H1 (cell line): ENCODE measurements at regions not wholly inside any gene's neighbourhood (a gene's known extent, or its start where the extent isn't known, plus 50 kb on each side); places are given as distances from the start of the nearest gene placed in this dataset.

Experiments used
- CTCF ChIA-PET: fragments of 300-600 bp; sonication (Branson Sonifier 250); formaldehyde crosslinking; loops from one replicate; lab custom pipeline; 2021; ENCODE audit not compliant: partially characterized antibody; lab: Charles Lee
- POLR2A ChIA-PET: fragments of 300-600 bp; sonication (Branson Sonifier 250); formaldehyde crosslinking; loops from one replicate; lab custom pipeline; 2021; ENCODE audit warnings: inconsistent platforms; ENCODE audit not compliant: partially characterized antibody; lab: Charles Lee
- DNase-seq, 2 experiments: peaks; one replicate each; pipeline versions ENCODE4 v3.0.0 to v3.0.0-alpha.2; 2010 to 2022; ENCODE audit warnings: low spot score in 2 of 2, low read depth in 1 of 2, mixed read lengths in 1 of 2
- FAIRE-seq: peaks from 2 replicates; lab custom pipeline; 2011; peaks lifted over from hg19 to GRCh38; lab: Jason Lieb, UNC
- H2AFZ ChIP-seq: 2 replicates; pipeline ENCODE4 v1.8.1; 2012; ENCODE audit warnings: low read length, inconsistent platforms
- H2AK5ac ChIP-seq: 2 replicates; pipeline ENCODE4 v1.6.1; 2013; ENCODE audit warnings: low read depth, low read length
- H2BK120ac ChIP-seq: replicated peaks from 2 replicates; pipeline ENCODE3; 2013; ENCODE audit warnings: low read depth, low read length, inconsistent platforms
- H2BK12ac ChIP-seq: 2 replicates; pipeline ENCODE4 v1.6.1; 2013; ENCODE audit warnings: low read depth, low read length
- H2BK15ac ChIP-seq: 2 replicates; pipeline ENCODE4 v1.6.1; 2013; ENCODE audit warnings: low read length
- H2BK20ac ChIP-seq: 2 replicates; pipeline ENCODE4 v1.6.1; 2013; ENCODE audit warnings: low read length
- H2BK5ac ChIP-seq: 2 replicates; pipeline ENCODE4 v1.6.1; 2013; ENCODE audit warnings: low read depth, low read length
- H3K14ac ChIP-seq: 2 replicates; pipeline ENCODE4 v1.6.1; 2013; ENCODE audit warnings: inconsistent platforms; ENCODE audit not compliant: insufficient read length
- H3K18ac ChIP-seq: 2 replicates; pipeline ENCODE4 v1.6.1; 2013; ENCODE audit warnings: low read length; ENCODE audit errors: extremely low read depth
- H3K23ac ChIP-seq: 2 replicates; pipeline ENCODE4 v1.6.1; 2013; ENCODE audit warnings: inconsistent platforms; ENCODE audit not compliant: insufficient read length
- H3K23me2 ChIP-seq: 2 replicates; pipeline ENCODE4 v1.6.1; 2013; ENCODE audit warnings: low read depth, low read length
- H3K27ac ChIP-seq: 2 replicates; pipeline ENCODE4 v1.6.1; 2011; ENCODE audit warnings: low read depth, low read length, inconsistent platforms
- H3K27me3 ChIP-seq, 4 experiments: replicated peaks in 1 of 4; 1 replicate in 1 of 4; 2 replicates in 3 of 4; pipeline versions ENCODE4 v1.6.1 to v1.8.1; 2011 to 2013; ENCODE audit warnings: low read length in 3 of 4, mild to moderate bottlenecking in 3 of 4, inconsistent platforms in 2 of 4, mixed read lengths in 2 of 4, moderate library complexity in 1 of 4; ENCODE audit not compliant: control insufficient read depth in 3 of 4, insufficient read depth in 3 of 4; ENCODE audit errors: extremely low read depth in 1 of 4
- H3K36me3 ChIP-seq, 4 experiments: 2 replicates each; pipeline versions ENCODE4 v1.6.1 to v1.8.1; 2011 to 2013; ENCODE audit warnings: mild to moderate bottlenecking in 4 of 4, low read length in 3 of 4, moderate library complexity in 2 of 4, control low read depth in 1 of 4, inconsistent platforms in 1 of 4; ENCODE audit not compliant: insufficient read depth in 4 of 4, control insufficient read depth in 2 of 4
- H3K4ac ChIP-seq: replicated peaks from 2 replicates; pipeline ENCODE3; 2013; ENCODE audit warnings: low read length, low read depth, mixed read lengths, inconsistent platforms; ENCODE audit not compliant: insufficient read length
- H3K4me1 ChIP-seq, 4 experiments: replicated peaks in 1 of 4; 1 replicate in 1 of 4; 2 replicates in 3 of 4; pipeline versions ENCODE4 v1.6.1 to v1.8.1; 2011 to 2013; ENCODE audit warnings: low read length in 3 of 4, inconsistent platforms in 2 of 4, mixed read lengths in 1 of 4; ENCODE audit not compliant: insufficient read depth in 4 of 4, control insufficient read depth in 3 of 4
- H3K4me2 ChIP-seq, 2 experiments: 2 replicates each; pipeline versions ENCODE4 v1.6.1 to v1.8.1; 2011 to 2013; ENCODE audit warnings: low read depth in 2 of 2, low read length in 2 of 2, control low read depth in 1 of 2, inconsistent platforms in 1 of 2, mild to moderate bottlenecking in 1 of 2; ENCODE audit not compliant: insufficient read depth in 1 of 2
- H3K4me3 ChIP-seq, 4 experiments: fragments of 200-600, 300-600 bp in 1 of 4; sonication (generic), shearing (Covaris generic), sonication (Bioruptor Twin) in 1 of 4; 2 replicates each; pipeline versions ENCODE4 v1.5.1 to v1.8.1; 2011 to 2016; ENCODE audit warnings: low read length in 4 of 4, low read depth in 3 of 4, control low read depth in 2 of 4, inconsistent platforms in 2 of 4, mild to moderate bottlenecking in 2 of 4, mixed read lengths in 1 of 4, moderate library complexity in 1 of 4; ENCODE audit not compliant: insufficient read depth in 2 of 4; ENCODE audit errors: extremely low read depth in 1 of 4
- H3K56ac ChIP-seq: replicated peaks from 2 replicates; pipeline ENCODE3; 2013; ENCODE audit warnings: low read depth, mild to moderate bottlenecking, mixed read lengths, low read length, inconsistent platforms; ENCODE audit not compliant: insufficient read length
- H3K79me1 ChIP-seq: 2 replicates; pipeline ENCODE4 v1.6.1; 2013; ENCODE audit warnings: low read depth, low read length, control low read depth
- H3K79me2 ChIP-seq, 2 experiments: 2 replicates each; pipeline versions ENCODE4 v1.6.1 to v1.8.1; 2012 to 2013; ENCODE audit warnings: low read length in 2 of 2, mild to moderate bottlenecking in 2 of 2, inconsistent platforms in 1 of 2; ENCODE audit not compliant: insufficient read depth in 2 of 2, control insufficient read depth in 1 of 2
- H3K9ac ChIP-seq, 4 experiments: replicated peaks in 1 of 4; 1 replicate in 1 of 4; 2 replicates in 3 of 4; pipeline versions ENCODE4 v1.6.1 to v1.8.1; 2011 to 2013; ENCODE audit warnings: low read depth in 3 of 4, low read length in 3 of 4, control low read depth in 2 of 4, mild to moderate bottlenecking in 2 of 4, moderate library complexity in 2 of 4, inconsistent platforms in 1 of 4; ENCODE audit errors: extremely low read depth in 1 of 4
- H3K9me3 ChIP-seq, 2 experiments: 2 replicates each; pipeline versions ENCODE4 v1.6.1 to v1.8.1; 2012 to 2013; ENCODE audit warnings: mild to moderate bottlenecking in 2 of 2, moderate library complexity in 2 of 2, control low read depth in 1 of 2, inconsistent platforms in 1 of 2, low read depth in 1 of 2, low read length in 1 of 2, mixed read lengths in 1 of 2; ENCODE audit not compliant: insufficient read depth in 2 of 2
- H4K20me1 ChIP-seq, 2 experiments: replicated peaks in 1 of 2; 2 replicates each; pipeline versions ENCODE3 to v1.8.1; 2011 to 2013; ENCODE audit warnings: inconsistent platforms in 2 of 2, low read length in 2 of 2, mild to moderate bottlenecking in 1 of 2; ENCODE audit not compliant: insufficient read depth in 2 of 2, control insufficient read depth in 1 of 2
- H4K5ac ChIP-seq: 2 replicates; pipeline ENCODE4 v1.6.1; 2013; ENCODE audit warnings: low read length, low read depth, mixed read lengths, inconsistent platforms; ENCODE audit not compliant: insufficient read length
- H4K8ac ChIP-seq: 2 replicates; pipeline ENCODE4 v1.8.0; 2013; ENCODE audit warnings: mild to moderate bottlenecking, moderate library complexity, low read length, inconsistent platforms; ENCODE audit not compliant: insufficient read depth; ENCODE audit errors: extremely low read depth
- H4K91ac ChIP-seq: replicated peaks from 2 replicates; pipeline ENCODE3; 2013; ENCODE audit warnings: low read length, mixed read lengths, inconsistent platforms; ENCODE audit not compliant: insufficient read length
- EP300 ChIP-seq, 2 experiments: IDR thresholded peaks; 1 replicate in 1 of 2; 2 replicates in 1 of 2; pipeline ENCODE4 v1.6.1; 2011 to 2012; ENCODE audit warnings: low read depth in 2 of 2, low read length in 2 of 2, mild to moderate bottlenecking in 2 of 2, borderline replicate concordance in 1 of 2, inconsistent platforms in 1 of 2, moderate library complexity in 1 of 2
- EZH2 ChIP-seq: fragments of 200-600 bp; sonication (generic); IDR thresholded peaks from 2 replicates; pipeline ENCODE4 v1.7.1; 2012; ENCODE audit warnings: low read depth, mild to moderate bottlenecking, moderate library complexity, low read length, inconsistent platforms; ENCODE audit not compliant: severe bottlenecking
- GTF2F1 ChIP-seq: IDR thresholded peaks from 2 replicates; pipeline ENCODE4 v1.6.1; 2012; ENCODE audit warnings: low read depth, low read length, improper control_type of control experiment, borderline replicate concordance
- HDAC6 ChIP-seq: IDR thresholded peaks from one replicate; pipeline ENCODE4 v1.7.1; 2012; ENCODE audit warnings: low read depth, mild to moderate bottlenecking, inconsistent platforms, low read length, moderate library complexity
- SP4 ChIP-seq: IDR thresholded peaks from 2 replicates; pipeline ENCODE4 v1.6.1; 2012; ENCODE audit warnings: low read length, inconsistent platforms
- WGBS, 2 experiments: shearing (Covaris generic) in 1 of 2; methylation state at CpG; one replicate each; pipeline versions ENCODE4 v1.1.6 to v1.1.7; 2013 to 2015; ENCODE audit warnings: low lambda C conversion rate in 2 of 2, mixed read lengths in 2 of 2, inconsistent platforms in 1 of 2, low coverage in 1 of 2, missing lambda C conversion rate in 1 of 2; ENCODE audit not compliant: insufficient replicate concordance in 2 of 2, insufficient coverage in 1 of 2, insufficient read length in 1 of 2; ENCODE audit errors: extremely low coverage in 1 of 2, missing lambda C conversion rate in 1 of 2; 5-methylcytosine and 5-hydroxymethylcytosine counted together

- no peak overlapping the region for H2BK15ac ChIP-seq
- no peak overlapping the region for H2BK12ac ChIP-seq
- H3K4me2 ChIP-seq, result no peak overlapping the region
- H3K9ac ChIP-seq, result no peak overlapping the region
- TF ChIP-seq EZH2, result no peak
- no peak for TF ChIP-seq SP4
- TF ChIP-seq GTF2F1, result no peak
- TF ChIP-seq HDAC6, result no peak
- TF ChIP-seq EP300 (IDR thresholded peaks at IDR 0.05; ENCODE audit: borderline replicate concordance in 1 of 2, low read depth in 2 of 2, low read length in 2 of 2), result no peak
- no peak overlapping the region for H4K5ac ChIP-seq
- no peak overlapping the region for H4K8ac ChIP-seq
- H3K56ac ChIP-seq, result no peak overlapping the region
- no peak overlapping the region for H2BK120ac ChIP-seq
- no peaks in the 10 kb centered on the region for H3K79me2 ChIP-seq
- no peaks in the 10 kb centered on the region for H4K20me1 ChIP-seq
- no peak overlapping the region for H3K4ac ChIP-seq
- CTCF ChIA-PET, result interaction anchor here (0.6 to 2.0 kb wide), 2 partner anchors 19 to 328 kb away, joined by 4 to 6 read pairs; no protein-coding TSS in a partner anchor
- H3K36me3 ChIP-seq, result no peaks in the 10 kb centered on the region
- H3K27ac ChIP-seq, result no peak overlapping the region
- H3K27me3 ChIP-seq, result peaks cover 0 to 2% (median 0%) of the 10 kb centered on the region in 4 experiments; a peak in 4 of 7 replicates
- FAIRE-seq, result no peak
- H3K23me2 ChIP-seq, result no peaks in the 10 kb centered on the region; the same call in 1 of the 2 replicates
- H3K9me3 ChIP-seq, result no peaks in the 10 kb centered on the region
- WGBS, 2 experiments, result 85% methylated on average over 3 of the region's 3 CpGs; no CpG with 5 or more reads in 1 of the 2 experiments
- no peaks in the 10 kb centered on the region for H3K4me1 ChIP-seq
- no peak overlapping the region for H3K18ac ChIP-seq
- no peak overlapping the region for H3K4me3 ChIP-seq
- no peak overlapping the region for H4K91ac ChIP-seq
- no peak overlapping the region for H3K23ac ChIP-seq
- H3K79me1 ChIP-seq, result no peaks in the 10 kb centered on the region
- DNase-seq, result no peak
- H2AFZ ChIP-seq, result no peak overlapping the region
- no peak overlapping the region for H2BK20ac ChIP-seq
- no peak overlapping the region for H2AK5ac ChIP-seq
- H3K14ac ChIP-seq, result no peak overlapping the region
- no peak overlapping the region for H2BK5ac ChIP-seq
- POLR2A ChIA-PET, result no interaction called here
Measured at GRCh38 chr1:114333690-114334089, 177.3 kb downstream of the TRIM33 start.
